NCI-H2029 treated with DMSO at 0.1 percent for 48 hours (cell line): ENCODE measurements at regions not wholly inside any gene's neighbourhood (a gene's known extent, or its start where the extent isn't known, plus 50 kb on each side); places are given as distances from the start of the nearest gene placed in this dataset.
A peak's percentile ranks its signal among the peaks of the same experiment; 100 is the strongest.
"Not testable (repeated sequence)": the region's sequence is repeated elsewhere in the genome, so short reads cannot be mapped to it uniquely, and the experiment has no call there.

Source experiments
- DNase-seq: peaks from one replicate; lab custom pipeline; 2025; lab: John Stamatoyannopoulos, UW

DNA sequence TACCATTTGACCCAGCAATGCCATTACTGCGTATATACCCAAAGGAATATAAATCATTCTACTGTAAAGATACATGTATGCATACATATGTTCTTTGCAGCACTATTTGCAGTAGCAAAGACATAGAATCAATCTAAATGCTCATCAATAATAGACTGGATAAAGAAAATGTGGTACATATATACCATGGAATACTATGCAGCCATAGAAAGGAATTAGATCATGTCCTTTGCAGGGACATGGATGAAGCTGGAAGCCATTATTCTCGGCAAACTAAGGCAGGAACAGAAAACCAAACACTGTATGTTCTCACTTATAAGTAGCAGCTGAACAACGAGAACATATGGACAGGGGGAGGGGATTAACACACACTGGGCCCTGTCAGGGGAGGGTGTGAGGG, 54.8 kb upstream of the ZNF30 start:
- DNase-seq = not testable (repeated sequence)

DNA sequence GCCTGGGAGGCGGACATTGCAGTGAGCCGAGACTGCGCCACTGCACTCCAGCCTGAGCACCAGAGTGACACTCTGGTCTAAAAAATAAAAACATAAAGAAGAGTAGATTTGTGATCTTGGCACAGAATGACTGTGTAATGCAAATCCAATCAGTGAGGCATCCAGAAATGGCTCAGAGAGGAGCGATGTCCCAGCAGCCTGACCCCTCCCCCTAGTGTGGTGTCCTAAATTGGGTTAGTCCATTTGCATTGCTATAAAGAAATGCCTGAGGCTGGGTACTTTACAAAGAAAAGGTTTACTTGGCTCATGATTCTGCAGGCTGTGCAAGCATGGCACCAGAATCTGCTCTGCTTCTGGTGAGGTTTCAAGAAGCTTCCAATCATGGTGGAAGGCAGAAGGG, 59.1 kb upstream of the ZNF30 start:
- no peak for DNase-seq

DNA sequence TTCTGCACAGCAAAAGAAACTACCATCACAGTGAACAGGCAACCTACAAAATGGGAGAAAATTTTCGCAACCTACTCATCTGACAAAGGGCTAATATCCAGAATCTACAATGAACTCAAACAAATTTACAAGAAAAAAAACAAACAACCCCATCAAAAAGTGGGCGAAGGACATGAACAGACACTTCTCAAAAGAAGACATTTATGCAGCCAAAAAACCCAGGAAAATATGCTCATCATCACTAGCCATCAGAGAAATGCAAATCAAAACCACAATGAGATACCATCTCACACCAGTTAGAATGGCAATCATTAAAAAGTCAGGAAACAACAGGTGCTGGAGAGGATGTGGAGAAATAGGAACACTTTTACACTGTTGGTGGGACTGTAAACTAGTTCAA, 61.5 kb upstream of the ZNF30 start:
- DNase-seq = not testable (repeated sequence)

DNA sequence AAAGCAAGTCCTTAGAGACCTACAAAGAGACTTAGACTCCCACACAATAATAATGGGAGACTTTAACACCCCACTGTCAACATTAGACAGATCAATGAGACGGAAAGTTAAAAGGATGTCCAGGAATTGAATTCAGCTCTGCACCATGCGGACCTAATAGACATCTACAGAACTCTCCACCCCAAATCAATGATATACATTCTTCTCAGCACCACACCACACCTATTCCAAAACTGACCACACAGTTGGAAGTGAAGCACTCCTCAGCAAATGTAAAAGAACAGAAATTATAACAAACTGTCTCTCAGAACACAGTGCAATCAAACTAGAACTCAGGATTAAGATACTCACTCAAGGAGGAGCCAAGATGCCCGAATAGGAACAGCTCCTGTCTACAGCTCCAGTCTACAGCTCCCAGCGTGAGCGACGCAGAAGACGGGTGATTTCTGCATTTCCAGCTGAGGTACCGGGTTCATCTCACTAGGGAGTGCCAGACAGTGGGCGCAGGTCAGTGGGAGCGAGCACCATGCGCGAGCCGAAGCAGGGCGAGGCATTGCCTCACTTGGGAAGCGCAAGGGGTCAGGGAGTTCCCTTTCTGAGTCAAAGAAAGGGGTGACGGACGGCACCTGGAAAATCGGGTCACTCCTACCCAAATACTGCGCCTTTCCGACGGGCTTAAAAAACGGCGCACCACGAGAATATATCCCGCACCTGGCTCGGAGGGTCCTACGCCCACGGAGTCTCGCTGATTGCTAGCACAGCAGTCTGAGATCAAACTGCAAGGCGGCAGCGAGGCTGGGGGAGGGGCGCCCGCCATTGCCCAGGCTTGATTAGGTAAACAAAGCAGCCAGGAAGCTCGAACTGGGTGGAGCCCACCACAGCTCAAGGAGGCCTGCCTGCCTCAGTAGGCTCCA, 66.6 kb upstream of the ZNF30 start:
- DNase-seq = not testable (repeated sequence)

DNA sequence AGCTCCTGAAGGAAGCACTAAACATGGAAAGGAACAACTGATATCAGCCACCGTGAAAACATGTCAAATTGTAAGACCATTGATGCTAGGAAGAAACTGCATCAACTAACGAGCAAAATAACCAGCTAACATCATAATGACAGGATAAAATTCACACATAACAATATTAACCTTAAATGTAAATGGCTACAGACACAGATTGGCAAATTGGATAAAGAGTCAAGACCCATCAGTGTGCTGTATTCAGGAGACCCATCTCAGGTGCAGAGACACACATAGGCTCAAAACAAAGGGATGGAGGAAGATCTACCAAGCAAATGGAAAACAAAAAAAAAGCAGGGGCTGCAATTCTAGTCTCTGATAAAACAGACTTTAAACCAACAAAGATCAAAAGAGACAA, 67.4 kb upstream of the ZNF30 start:
- DNase-seq = not testable (repeated sequence)

DNA sequence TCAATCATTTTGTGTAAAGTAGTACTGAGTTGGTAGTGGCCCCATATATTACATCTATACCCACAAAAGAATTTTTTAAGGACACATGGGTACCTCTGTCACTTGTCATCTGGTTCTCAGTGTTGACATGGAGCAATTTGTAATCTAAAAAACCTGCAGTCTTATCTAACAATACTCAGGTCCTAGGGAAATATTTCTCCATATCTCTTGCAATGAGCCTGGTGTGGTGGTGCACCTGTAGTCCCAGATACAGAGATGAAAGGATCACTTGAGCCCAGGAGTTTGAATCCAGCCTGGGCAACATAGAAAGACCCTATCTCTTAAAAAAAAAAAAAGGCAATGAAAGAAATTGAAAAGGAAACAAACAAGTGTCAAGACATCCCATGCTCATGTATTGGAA, 70.7 kb upstream of the ZNF30 start:
- no peak for DNase-seq

DNA sequence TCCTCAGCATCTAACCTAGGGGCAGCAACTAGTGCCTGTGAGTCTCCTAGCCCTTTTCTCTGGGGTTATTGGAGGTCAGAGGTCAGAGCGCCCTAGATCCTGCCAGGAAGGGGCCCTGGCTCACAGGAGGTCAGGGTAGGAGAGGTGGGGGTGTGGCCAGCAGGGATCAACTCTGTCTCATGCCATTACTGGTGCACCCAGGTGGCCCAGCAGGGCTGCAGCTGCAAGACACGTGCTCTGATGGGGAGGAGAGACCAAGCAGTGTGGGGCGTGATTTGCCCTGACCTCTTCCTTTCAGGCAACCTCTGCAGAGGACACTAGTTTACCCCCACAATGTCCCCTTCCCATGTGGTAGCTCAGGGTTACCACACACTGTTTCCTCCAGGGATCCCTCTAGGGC, 73.3 kb upstream of the ZNF30 start:
- DNase-seq = no peak

DNA sequence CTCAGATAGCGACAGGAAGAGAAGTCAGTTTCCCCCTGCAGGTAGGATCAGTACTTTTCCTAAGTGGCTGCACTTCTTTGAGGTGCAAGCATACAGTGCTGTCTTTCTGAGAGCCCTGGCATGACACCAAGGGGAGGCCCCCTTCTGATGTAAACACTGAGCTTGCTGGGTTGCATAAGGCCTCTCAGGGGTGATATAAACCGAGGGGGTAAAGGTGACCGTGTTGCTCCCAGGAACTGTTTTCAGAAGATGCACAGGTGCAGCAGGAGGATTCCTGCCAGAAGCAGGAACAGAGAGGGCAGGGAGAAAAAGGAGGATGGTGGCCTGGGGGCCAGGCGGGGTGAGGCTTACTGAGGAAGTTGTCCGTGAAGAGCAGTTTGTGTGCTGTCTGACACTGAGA, 74.0 kb upstream of the ZNF30 start:
- no peak for DNase-seq

DNA sequence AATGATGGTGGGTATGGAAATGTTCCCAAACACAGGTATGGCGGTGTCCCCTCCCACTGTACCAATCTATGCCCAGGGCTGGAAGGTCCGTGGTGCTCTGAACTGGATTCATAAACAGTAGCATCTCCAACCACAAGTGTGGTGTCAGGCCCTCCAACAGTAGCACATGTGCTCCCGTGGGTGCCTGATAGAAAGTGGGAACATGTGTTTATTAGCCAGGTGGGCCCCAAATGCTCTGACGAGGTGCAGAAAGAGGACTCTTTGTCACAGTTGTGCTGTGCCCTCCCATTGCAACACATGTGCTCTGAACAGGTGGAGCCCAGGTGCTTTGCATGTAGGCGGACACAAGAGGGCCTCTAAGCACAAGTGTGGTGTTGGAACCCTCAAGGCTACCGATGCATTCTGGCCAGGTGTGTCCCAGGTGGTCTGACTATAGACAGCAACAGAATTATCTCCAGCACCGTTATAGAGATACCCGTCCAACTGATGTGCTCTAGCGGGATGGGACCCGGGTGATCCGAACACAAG, 75.4 kb upstream of the ZNF30 start:
- no peak for DNase-seq

DNA sequence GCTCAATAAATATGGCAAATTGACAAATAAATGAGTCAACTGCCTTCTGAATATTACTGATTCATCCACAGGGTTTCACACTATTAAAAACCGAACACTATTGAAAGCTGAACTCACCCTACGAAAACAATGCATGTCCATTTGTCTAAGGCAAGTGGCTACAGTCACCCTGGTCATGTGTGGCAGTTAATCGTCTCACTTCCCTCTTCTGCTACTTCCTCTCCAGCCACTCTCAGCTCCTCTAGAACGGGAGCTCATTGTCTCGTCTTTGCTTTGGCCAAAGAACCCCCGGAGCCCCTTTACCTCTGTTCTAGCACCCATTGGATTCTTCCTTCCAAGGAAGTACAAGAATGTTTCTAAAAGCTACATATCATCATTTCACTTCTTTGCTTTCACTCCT, 74.4 kb upstream of the ZNF599 start:
- no peak for DNase-seq

DNA sequence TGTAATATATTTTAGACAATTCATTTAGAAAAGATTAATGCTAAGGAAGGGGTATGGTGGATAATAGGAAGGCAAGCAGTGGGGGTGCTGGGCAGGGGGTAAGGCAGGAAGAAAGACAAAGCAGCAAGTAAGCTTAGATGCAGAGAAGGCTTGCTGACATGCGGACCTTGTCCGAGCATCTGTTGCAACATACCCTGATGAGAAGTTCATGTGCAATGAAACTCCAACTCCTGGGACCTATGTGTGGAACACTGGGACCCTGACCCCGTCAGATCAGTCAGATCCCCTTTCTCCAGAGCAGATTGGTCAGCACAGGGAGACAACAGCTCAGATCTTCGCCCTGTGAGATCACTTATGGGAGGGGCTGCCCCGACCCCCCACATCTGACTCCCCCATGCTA, 71.3 kb upstream of the ZNF599 start:
- DNase-seq = no peak

DNA sequence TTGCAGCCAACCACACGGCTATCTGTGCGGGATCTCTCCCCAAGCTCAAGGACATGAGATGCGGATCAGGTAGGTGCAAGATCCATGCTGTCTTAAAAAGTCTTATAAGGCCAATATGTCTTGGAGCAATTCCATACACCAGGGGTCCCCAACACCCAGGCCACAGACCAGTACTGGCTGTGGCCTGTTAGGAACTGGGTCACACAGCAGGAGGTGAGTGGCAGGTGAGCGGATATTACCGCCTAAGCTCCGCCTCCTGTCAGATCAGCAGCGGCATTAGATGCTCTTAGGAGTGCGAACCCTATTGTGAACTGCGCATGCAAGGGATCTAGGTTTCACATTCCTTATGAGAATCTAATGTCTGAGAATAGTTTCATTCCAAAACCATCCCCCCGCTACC, 68.8 kb upstream of the ZNF599 start:
- DNase-seq = no peak

DNA sequence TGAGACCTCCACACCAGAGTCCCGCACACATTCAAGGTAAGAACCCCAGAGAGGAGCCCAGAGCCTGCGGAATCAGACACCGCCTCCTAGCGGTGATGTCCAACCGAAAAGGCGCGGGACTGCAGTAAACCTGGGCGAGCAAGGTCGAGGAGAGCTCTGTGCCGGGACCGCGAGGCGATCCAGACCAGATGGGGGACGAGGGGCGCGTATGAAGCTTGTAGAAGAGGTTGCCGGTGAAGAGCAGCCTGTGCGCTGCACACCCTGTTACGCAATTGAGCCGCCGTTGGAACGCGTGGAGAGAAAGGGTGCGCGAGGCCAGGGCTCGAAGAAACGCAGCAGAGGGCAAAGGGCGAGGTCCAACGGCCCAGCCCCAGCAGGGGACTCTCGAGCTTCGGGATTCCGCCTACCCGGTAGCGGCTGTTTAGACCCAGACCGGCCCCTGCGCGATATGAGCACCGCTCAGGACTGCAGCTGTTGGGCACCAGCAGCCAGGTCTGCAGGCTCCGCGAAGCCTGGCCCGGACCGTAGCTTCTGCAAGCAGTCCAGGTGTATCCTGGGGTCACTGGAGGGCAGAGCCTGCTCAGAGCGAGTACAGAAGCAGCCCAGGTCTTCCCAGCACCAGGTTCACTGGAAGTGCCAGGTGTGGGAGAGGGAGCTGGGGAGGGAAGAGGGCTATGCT, 65.9 kb upstream of the ZNF599 start:
- DNase-seq = no peak

DNA sequence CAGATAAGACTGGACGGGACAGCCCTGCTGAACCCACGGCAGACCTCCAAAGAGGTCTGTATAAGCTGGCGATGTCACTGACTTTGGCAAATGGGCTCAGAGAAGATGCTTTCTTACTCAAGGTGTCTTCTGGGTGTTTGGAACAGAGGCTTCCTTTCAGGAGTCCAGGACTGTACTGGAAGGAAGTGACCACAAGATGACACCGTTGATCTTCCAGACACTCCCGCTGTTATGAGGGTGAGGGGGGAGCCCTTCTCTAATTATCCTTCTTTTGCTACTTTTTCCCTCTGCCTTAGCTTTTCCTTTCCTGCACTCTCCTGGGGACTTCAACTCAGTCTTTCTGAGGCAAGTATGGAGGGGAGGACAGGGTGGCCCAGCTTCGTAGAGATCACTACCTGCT, 65.2 kb upstream of the ZNF599 start:
- DNase-seq = no peak

DNA sequence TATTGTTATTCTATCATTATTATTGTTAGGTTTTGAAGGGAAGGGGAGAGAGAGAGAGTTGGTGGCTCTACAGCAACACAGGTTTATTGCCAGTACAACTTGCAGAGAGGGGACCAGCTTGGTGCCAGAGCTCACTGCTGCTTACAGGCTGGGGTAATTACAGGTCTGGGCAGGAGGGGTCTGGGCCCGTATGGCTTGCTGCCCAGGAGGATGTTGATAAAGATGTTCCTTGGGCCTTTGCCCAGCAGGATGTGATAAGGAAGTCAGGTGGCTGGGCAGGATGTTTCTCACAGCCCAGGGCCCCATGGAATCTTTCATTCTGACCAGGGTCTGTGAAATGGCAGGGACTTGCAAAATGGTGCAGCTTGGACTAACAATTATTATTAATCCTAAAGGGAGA, 64.2 kb upstream of the ZNF599 start:
- peak; percentile 82 for DNase-seq

DNA sequence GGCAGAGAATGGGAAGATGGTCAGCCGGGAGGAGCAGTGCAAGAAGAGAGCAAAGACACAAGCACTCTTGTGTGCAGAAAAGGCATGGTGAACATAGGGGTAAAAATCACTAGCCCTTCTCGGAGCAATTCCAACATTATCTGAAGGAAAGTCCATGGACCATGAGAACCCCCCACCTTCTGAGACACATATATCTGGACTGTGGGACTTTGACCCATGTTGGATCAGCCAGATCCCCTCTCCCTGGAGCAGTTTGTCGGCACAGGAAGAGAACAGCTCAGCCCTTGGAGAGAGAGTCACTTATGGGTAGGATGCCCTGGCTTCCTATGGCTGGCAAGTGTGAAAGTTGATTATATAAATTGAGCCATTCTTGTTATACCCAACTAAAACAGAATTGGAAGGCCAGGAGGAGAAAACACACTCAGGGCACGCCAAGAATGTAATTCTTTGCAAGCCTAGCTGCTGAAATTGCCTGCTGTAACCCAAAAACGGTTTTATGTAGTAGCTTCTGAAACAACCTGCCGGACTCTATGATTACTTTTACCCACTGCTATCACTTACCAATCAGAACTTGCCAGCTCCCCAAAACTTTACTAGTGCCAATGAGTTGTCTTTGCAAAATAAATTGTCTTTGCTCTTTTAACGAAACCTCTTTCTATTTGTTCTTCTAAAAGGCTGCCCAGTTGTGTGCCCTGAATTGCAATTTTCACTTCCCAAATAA, 62.8 kb upstream of the ZNF599 start:
- no peak for DNase-seq

DNA sequence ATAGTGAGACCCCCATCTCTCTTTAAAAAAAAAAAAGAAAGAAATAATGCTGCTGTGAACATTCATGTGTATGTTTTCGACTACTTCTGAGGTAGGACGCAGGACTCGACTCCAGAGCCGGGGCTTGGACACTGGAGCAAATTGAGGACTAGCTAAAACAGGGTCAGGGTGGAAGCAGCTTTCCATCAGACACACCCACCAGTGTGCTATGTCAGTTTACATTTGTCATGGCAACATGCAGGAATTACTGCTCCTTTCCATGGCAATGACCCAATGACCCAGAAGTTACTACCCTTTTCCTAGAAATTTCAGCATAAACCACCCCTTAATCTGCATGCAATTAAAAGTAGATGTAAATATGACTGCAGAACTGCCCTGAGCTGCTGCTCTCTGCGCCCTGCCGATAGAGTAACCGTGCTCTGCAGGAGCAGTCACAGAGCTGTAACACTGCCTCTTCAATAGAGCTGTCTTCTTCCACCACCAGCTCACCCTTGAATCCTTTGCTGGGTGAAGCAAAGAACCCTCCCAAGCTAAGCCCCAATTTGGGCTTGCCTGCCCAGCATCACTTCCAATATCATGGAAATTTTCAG, 61.6 kb upstream of the ZNF599 start:
- no peak for DNase-seq

DNA sequence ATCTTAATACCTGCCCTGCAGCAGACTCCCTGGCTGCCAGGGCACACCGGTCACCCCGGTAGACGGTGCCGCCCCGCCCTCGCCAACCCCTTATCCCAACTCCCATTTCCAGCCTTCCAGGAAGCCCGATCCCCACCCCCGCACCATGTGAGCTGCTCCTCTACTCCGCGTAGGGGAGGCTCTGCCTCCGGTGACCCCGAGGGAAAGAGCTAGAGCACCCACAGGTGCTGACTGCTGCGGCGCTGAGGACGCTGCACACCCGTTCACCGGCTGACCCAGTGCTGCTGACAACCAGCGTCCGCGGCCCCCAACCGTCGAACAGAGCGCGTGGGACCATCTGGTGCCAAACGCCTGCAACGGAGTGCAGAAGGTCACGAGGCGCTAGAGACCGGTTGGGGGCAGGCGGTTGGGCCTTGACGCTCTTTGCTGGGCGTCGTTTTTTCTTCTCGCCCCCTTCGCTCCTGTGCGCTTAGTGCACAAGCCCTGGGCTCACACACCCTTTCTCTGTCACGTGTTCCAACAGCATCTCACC, 59.6 kb upstream of the ZNF599 start:
- no peak for DNase-seq

DNA sequence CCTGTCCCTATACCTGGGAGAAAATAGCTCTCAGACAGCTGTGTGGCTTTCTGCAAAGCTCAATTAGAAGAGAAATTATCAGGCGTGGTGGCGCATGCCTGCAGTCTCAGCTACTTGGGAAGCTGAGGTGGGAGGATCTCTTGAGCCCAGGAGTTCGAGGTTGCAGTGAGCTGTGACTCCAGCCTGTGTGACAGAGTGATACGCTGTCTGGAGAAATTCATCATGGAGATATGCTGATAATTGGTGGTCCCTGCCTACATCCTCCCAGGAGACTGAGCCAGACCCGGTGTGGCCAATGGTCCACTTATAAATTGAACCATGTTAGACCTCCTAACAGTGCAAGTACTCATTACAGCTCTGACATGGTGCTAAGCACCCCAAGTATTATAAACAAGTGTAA, 58.7 kb upstream of the ZNF599 start:
- no peak for DNase-seq

DNA sequence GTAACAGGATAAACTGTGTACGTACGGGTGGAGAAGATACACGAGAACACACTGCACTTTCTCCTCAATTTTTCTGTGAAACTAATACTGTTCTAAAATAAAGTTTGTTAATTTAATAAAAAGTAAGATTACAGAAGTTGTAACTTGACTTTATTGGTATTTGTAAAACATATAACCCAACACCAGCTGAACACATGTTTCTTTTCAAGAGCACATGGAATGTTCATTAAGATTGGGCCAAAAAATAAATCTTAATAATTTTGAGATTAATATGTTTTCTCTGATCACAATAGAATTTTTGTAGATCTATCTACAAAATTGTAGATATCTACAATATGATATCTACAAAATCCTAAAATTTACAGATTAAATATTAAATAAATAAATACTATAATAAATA, 55.1 kb upstream of the ZNF599 start:
- no peak for DNase-seq

DNA sequence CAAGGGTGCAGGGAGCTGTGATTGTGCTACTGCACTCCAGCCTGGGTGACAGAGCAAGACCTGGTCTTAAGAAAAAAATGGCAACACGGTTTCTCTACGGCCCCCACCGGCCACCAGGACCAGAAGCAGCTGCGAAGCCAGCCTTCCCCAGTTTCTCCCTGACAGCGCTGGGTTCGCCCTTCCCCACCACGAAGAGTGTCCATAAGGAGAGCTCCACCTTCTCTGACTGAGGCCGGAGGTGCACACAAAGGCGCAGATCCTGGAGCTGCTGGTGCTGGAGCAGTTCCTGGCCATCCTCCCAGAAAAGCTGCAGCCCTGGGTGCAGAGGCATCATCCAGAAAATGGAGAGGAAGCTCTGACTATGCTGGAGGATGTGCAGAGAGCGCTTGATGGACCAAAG, 52.2 kb upstream of the ZNF599 start:
- no peak for DNase-seq

DNA sequence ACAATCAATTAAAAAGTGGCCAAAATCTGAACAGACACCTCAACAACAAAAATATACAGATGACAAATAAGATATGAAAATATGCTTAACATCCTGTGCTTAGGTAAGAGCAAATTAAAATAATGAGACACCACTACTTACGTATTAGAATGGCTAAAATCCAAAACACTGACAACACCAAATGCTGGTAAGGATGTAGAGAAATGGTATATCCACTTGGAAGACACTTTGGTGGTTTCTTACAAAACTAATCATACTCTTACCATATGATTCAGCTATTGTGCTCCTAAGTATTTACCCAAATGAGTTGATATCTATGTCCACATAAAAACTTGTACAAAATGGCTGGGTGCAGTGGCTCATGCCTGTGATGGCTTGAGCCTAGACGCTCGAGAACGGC, 51.7 kb upstream of the ZNF599 start:
- no peak for DNase-seq
